ENCODE measurements at regions not wholly inside any gene's neighbourhood (a gene's known extent, or its start where the extent isn't known, plus 50 kb on each side); places are given as distances from the start of the nearest gene placed in this dataset.

DNA sequence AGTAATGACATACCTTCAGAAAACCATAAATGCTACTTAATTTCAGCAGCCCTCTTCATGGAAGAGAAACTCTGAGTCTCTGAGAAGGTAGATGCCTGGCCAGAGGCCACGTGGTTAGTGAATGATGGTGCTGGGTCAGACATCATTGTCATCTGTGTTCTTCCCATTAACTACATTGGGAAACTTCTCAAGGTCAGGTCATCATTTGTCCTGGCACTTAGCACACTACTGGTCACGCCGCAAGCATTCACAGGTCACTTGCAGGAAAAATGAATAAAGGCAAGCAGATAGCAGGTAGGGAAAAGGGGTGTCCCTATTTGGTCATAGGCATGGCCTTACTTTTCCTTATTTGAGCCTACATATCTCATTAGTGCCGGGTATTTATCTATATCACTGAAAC is 220.1 kb upstream of the PROX1 start:
- no peaks in the 10 kb centered on the region for H3K4me1 Mint-ChIP-seq
- POLR2A ChIA-PET: no interaction called here
- H3K27ac ChIP-seq (ENCODE audit: low read length in 2 of 2): no peak overlapping the region
- no peaks in the 10 kb centered on the region for H3K79me2 ChIP-seq (ENCODE audit: control insufficient read depth, insufficient read depth, low read length)
- DNase-seq: no peak
- no peaks in the 10 kb centered on the region for H3K4me1 ChIP-seq (ENCODE audit: control insufficient read depth in 2 of 2, insufficient read depth in 2 of 2, low read length in 2 of 2)
- no peaks in the 10 kb centered on the region for H3K9me3 Mint-ChIP-seq (ENCODE audit: insufficient read depth)
- CTCF ChIA-PET: no interaction called here
- H4K20me1 ChIP-seq (ENCODE audit: control insufficient read depth, insufficient read depth, low read length, poor library complexity, severe bottlenecking): no peaks in the 10 kb centered on the region
- no peaks in the 10 kb centered on the region for H3K27me3 ChIP-seq (replicated peaks in 1 of 4; ENCODE audit: control extremely low read depth in 1 of 4, control insufficient read depth in 3 of 4, insufficient read depth in 4 of 4, low read length in 3 of 4)
- no peak overlapping the region for H3K4me3 Mint-ChIP-seq
- peaks cover 0 to 3% (median 0%) of the 10 kb centered on the region in 3 donors for H3K9me3 ChIP-seq (ENCODE audit: control extremely low read depth in 1 of 3, control insufficient read depth in 2 of 3, insufficient read depth in 1 of 3, low read length in 2 of 3)
- no CpG with 5 or more reads among the region's 4 CpGs for WGBS (ENCODE audit: insufficient coverage)
- no peak for ATAC-seq (ENCODE audit: low read depth)
- no peak overlapping the region for H3K27ac Mint-ChIP-seq
- no peaks in the 10 kb centered on the region for H3K36me3 ChIP-seq (replicated peaks in 1 of 2; ENCODE audit: control extremely low read depth in 1 of 2, control insufficient read depth in 1 of 2, extremely low read depth in 1 of 2, insufficient read depth in 2 of 2, low read length in 1 of 2)
- peaks cover 4% of the 10 kb centered on the region for H3K27me3 Mint-ChIP-seq
- TF ChIP-seq EZH2 (IDR thresholded peaks at IDR 0.05; ENCODE audit: borderline replicate concordance, insufficient read depth, low read depth, low read length, poor library complexity, severe bottlenecking): no peak
- TF ChIP-seq, protein P1, sequence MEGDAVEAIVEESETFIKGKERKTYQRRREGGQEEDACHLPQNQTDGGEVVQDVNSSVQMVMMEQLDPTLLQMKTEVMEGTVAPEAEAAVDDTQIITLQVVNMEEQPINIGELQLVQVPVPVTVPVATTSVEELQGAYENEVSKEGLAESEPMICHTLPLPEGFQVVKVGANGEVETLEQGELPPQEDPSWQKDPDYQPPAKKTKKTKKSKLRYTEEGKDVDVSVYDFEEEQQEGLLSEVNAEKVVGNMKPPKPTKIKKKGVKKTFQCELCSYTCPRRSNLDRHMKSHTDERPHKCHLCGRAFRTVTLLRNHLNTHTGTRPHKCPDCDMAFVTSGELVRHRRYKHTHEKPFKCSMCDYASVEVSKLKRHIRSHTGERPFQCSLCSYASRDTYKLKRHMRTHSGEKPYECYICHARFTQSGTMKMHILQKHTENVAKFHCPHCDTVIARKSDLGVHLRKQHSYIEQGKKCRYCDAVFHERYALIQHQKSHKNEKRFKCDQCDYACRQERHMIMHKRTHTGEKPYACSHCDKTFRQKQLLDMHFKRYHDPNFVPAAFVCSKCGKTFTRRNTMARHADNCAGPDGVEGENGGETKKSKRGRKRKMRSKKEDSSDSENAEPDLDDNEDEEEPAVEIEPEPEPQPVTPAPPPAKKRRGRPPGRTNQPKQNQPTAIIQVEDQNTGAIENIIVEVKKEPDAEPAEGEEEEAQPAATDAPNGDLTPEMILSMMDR (IDR thresholded peaks at IDR 0.05): no peak
- H2AFZ ChIP-seq (ENCODE audit: insufficient read depth, low read depth, low read length, poor library complexity, severe bottlenecking): no peak overlapping the region
- intact Hi-C loops (cut with micrococcal nuclease): no loop called here
- no peak overlapping the region for H3K9ac ChIP-seq (ENCODE audit: low read length)
- no peak overlapping the region for H3K4me2 ChIP-seq (replicated peaks; ENCODE audit: low read depth, low read length, poor library complexity, severe bottlenecking)
- no peak overlapping the region for H3K4me3 ChIP-seq (ENCODE audit: control extremely low read depth in 1 of 5, extremely low read depth in 1 of 5, insufficient read depth in 1 of 5, low read depth in 2 of 5, low read length in 4 of 5)

DNA sequence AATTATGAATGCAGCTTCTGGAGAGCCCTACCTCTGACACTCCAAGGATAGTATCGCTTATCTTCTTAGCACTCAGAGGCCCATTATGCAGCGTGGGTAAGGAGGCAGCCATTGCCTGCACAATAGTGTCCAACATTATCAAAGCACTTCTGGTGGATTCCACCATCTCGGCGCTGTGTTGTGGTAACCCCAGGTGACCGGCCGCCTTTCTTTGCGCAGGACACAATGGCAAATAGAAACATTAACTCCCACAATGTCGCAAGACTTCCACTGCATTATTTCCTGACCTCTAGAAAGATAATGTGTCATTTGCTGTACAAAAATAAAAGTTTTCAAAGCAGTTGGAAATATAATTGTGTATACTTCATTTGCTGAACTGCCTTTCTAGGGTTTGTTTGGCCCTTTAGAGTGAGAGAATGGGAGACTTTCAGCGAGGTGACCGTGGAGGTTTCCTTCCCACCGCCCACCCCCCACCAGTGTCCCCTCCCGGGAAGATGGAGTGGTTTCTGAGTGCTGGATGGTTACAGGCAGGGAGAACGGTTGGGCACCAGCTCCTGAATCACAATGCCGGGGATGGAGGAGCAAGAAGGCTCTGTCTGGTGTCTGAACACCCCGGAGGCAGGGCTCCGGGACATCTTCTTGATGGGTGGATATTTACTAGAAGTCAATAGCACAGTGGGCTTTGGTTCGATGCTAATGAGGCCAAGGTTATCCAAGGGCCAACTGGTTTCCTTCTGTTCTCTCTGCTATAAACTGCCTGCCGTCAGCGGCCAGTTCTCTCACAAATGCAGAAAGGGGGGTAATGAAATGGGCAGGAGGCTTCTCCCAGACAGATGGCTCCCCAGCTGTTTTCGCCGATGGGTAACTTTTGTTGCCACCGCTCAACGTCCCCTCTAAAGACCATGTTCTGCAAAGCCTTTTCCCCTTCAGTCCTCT is 215.4 kb upstream of the PROX1 start:
- TF ChIP-seq EZH2 (IDR thresholded peaks at IDR 0.05; ENCODE audit: borderline replicate concordance, insufficient read depth, low read depth, low read length, poor library complexity, severe bottlenecking): no peak
- TF ChIP-seq, protein P1 (IDR thresholded peaks at IDR 0.05): no peak
- H3K27ac ChIP-seq (ENCODE audit: low read length in 2 of 2): no peak overlapping the region
- ATAC-seq (ENCODE audit: low read depth) (no peak), DNase-seq (no peak)
- no peak overlapping the region for H2AFZ ChIP-seq (ENCODE audit: insufficient read depth, low read depth, low read length, poor library complexity, severe bottlenecking)
- no peak overlapping the region for H3K27ac Mint-ChIP-seq
- intact Hi-C loops (cut with micrococcal nuclease): no loop called here
- H3K27me3 Mint-ChIP-seq: no peaks in the 10 kb centered on the region
- H3K27me3 ChIP-seq (replicated peaks in 1 of 4; ENCODE audit: control extremely low read depth in 1 of 4, control insufficient read depth in 3 of 4, insufficient read depth in 4 of 4, low read length in 3 of 4): no peaks in the 10 kb centered on the region
- ChIA-PET POLR2A (no interaction called here), CTCF (no interaction called here)
- H3K36me3 ChIP-seq (replicated peaks in 1 of 2; ENCODE audit: control extremely low read depth in 1 of 2, control insufficient read depth in 1 of 2, extremely low read depth in 1 of 2, insufficient read depth in 2 of 2, low read length in 1 of 2): no peaks in the 10 kb centered on the region
- no peak overlapping the region for H3K4me3 ChIP-seq (ENCODE audit: control extremely low read depth in 1 of 5, extremely low read depth in 1 of 5, insufficient read depth in 1 of 5, low read depth in 2 of 5, low read length in 4 of 5)
- H3K9me3 Mint-ChIP-seq (ENCODE audit: insufficient read depth): peaks cover 2% of the 10 kb centered on the region
- H3K4me1 ChIP-seq (ENCODE audit: control insufficient read depth in 2 of 2, insufficient read depth in 2 of 2, low read length in 2 of 2): no peaks in the 10 kb centered on the region
- no peaks in the 10 kb centered on the region for H3K4me1 Mint-ChIP-seq
- H3K4me2 ChIP-seq (replicated peaks; ENCODE audit: low read depth, low read length, poor library complexity, severe bottlenecking): no peak overlapping the region
- no peak overlapping the region for H3K9ac ChIP-seq (ENCODE audit: low read length)
- H3K4me3 Mint-ChIP-seq: no peak overlapping the region
- no peaks in the 10 kb centered on the region for H3K79me2 ChIP-seq (ENCODE audit: control insufficient read depth, insufficient read depth, low read length)
- no peaks in the 10 kb centered on the region for H4K20me1 ChIP-seq (ENCODE audit: control insufficient read depth, insufficient read depth, low read length, poor library complexity, severe bottlenecking)
- peaks cover 0 to 2% (median 0%) of the 10 kb centered on the region in 3 donors for H3K9me3 ChIP-seq (ENCODE audit: control extremely low read depth in 1 of 3, control insufficient read depth in 2 of 3, insufficient read depth in 1 of 3, low read length in 2 of 3)
- 75% methylated on average over 12 of the region's 23 CpGs for WGBS (ENCODE audit: insufficient coverage)

Measured in B cell (primary cell).